ENCODE measurements at regions not wholly inside any gene's neighbourhood (a gene's known extent, or its start where the extent isn't known, plus 50 kb on each side); places are given as distances from the start of the nearest gene placed in this dataset.
"Not testable (repeated sequence)": the region's sequence is repeated elsewhere in the genome, so short reads cannot be mapped to it uniquely, and the experiment has no call there.

DNA sequence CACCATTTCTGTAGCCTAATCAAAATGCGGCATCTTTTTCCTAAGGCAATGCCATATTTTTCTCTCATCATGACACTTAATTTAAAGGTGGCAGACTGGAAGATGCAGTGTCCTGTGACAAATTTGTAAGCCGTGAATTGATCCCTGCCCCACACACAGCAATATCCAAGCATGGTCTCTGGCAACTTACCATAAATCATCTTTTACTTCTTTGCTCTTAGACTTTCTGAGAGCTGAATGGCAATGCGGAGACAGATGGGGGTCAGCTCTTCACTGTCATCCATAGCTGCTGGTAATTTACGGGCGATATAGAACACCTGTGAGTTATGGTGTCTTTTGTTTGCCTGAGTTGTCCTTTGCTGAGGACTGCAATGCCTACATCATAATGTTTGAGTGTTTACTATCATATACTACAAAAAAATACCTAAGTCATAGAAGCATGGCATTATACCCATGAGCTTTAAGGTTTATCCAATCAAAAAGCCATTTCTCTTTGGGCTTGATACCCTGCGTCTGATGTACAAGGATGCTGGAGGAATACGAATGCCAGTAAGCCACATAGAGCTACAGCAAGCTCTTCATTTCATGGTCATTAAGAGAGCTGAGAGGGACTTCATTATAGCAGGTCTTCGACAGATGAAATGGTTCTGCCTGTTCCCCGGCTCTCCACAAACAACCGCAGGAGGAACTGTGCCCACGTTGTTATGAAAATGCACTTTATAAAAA, 148.1 kb downstream of the TRIML1 start:
- no peak for DNase-seq (ENCODE audit: low spot score)

DNA sequence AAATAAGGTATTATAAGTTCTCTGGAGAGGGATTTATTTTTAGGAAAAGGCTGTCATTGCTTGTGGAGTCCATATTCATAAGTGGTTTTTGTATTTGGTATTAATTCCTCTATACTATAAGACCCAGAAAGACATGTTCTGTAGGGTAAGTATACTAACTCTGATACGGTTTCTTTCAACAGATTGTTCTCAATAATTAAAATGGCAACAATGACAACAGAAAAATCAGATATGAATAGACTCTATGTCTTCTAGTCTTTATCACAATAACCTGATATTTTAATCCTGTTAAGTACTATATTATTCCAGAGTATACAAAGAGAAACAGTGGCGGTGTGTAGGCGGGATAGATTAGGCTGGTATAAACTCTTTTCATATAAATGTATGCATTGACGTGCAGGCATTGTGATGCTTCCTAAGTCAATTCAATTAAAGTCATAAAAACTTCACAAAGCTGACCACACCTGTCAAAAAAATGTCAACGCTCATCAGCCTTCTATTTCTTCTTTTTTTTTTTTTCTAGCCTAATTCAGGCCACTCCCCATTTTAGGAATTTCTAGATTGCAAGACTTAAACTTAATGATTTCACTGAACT, 150.4 kb downstream of the TRIML1 start:
- DNase-seq (ENCODE audit: low spot score): no peak

DNA sequence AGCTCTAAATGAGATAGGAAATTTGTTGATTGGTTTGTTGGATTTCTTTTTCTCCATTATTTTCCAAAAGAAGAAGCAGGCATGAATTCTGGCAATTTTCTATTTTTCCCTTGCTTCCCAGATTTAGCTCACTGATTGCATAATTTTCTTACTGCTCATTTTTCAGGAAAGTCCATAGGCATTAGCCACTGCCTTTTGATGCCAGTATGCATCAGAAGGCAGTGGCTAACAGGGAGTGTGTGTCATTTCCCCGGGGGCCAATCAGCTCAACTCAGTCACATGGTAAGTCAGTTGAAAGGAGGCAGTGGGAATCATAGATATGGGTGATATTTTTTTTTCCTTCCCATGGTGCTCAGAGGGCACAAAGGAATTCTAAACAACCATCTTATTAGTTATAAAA, 156.7 kb downstream of the TRIML1 start:
- DNase-seq (ENCODE audit: low spot score): no peak

DNA sequence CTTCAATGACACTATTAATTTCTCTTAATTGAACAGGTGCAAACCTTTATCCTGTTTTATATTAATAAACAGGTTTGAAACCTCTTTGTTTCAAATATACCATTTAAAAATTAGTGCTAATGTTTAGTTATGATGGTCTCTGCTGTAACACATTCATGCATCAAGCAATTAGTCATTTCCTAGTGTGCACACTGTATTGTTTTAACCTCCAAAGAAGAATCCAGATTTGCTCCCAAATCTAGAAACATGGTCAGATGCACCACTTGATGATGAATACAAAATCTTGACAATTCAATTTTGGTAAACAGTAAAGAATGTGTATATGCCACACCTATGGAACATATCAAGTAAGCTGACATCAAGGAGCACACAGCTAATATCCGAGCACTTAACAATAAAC, 157.1 kb downstream of the TRIML1 start:
- no peak for DNase-seq (ENCODE audit: low spot score)

DNA sequence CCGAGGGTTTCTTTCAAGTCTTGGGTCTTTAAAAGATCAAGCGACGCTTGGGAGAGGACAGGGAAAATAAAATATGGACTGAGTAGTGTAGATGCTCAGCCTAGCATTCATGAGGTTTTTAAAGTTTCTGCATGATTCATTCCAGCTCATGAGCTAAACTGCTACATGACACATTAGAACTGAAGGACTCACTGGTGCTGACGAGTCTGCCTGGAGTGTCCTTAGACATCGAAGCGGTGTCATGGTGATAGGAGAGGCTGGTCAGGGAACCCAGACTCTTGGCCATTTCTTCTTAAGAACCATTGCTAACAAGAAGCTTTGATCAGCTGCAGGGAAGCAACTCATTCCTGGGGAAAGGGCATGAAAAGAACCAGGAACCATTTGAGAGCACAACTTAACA, 158.6 kb downstream of the TRIML1 start:
- DNase-seq (ENCODE audit: low spot score): no peak

DNA sequence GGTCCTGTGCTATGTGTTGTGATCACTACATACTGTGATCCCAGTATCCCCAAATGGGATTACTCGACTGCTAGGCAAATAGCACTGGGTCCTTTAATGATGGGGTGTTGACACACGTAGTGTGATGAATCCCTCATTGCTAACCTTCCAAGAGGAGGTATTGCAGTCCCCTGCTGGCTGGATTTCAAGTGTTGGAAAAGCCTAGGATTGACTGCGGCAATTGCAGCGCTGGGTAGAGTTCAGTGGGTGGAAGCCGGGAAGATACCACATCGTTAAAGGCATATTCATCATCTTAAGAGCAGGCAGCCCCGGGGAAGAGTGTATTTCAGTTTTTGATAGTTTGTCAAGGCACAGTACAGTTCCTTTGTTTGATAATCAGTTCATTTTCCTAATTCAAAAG, 159.9 kb downstream of the TRIML1 start:
- no peak for DNase-seq (ENCODE audit: low spot score)

DNA sequence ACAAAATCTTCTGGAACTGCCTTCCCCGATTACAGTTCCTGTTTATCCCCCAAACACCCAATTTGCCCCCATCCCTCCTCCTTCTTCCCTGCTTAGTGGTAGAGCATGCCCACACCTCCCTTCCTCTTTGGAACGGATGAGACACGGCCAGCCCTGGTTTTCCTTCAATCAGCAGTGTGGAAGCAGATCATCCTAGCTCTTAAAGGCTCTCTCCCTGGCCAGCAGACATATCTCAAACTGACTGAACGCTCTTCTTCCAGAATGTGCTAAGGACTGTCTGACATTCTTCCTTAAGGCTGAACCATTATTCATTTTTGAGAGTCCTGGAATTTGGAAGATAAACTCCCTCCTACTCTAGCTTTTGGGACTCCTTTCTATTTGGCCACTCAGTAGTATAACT, 161.1 kb downstream of the TRIML1 start:
- DNase-seq (ENCODE audit: low spot score): no peak

DNA sequence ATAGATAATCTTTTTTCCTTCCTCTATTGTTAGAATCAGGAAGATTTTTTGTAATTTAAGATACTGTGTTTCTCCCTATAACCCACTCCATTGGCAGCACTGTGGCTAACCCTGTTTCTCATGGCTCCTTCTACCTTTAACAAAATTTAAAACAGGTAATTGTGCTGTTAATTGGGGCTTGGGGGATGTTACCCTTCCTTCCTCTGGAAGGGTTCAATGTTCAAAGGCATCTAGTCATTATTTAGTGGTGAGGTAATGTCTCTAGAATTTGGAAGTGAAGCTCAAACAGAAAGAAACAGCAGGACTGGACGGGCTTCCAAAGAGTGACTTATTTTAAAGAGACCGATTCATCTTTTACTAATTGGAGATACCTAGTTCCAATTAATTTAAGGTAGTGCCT, 166.4 kb downstream of the TRIML1 start:
- DNase-seq (ENCODE audit: low spot score): no peak

DNA sequence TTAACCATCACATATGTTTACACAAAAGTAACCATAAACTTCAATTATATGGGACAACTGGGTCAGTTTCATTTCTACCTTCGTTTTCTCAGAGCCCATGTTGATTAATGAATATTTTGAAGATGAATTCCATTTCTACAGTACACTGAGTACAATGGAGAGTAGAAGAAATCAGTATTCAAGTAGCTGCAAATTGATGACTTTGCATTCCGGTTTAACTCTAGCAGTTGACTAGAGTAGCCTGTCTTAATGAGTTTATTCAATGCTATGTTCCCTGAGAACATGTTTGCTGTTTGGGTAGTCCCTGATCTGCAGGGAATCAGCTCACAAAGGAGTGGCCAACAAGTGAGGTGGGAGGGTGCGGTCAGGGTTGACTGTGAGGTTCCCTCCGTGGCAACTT, 168.3 kb downstream of the TRIML1 start:
- no peak for DNase-seq (ENCODE audit: low spot score)

DNA sequence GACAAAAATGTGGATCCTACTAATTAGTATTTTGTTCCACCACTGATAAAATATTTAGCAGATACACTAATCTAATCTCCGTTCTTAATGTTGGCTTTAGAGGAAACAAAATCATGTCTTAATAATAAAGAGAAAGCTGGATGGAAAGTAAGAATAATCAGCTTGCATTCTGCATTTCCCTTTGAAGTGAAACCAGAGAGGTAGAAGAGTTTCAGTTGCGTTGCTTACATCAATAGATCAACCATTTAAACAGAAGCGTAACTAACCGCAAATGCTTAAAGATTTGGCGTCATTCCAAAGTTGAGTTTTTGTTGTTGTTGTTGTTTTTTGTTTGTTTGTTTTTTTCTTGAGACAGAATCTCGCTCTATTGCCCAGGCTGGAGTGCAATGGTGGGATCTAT, 168.9 kb downstream of the TRIML1 start:
- no peak for DNase-seq (ENCODE audit: low spot score)

DNA sequence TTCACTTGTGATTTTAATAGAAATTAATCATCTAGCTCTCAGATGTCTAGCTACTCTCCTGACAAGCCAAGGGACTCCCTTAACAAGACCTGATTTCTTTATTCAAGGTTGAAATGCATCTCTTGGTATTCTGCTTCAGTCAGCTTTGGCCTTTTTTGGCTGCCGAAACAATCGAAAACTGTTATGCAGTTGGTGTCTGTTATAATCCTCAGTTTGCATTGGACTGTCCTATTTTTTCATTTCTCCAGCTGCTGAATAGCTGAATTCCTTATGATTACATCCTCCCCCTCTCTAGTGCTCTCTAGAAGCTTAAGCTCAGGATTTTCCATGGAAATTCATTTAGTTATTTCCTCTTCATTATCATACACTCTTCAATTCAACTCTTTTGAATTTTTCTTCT, 177.2 kb downstream of the TRIML1 start:
- no peak for DNase-seq (ENCODE audit: low spot score)

DNA sequence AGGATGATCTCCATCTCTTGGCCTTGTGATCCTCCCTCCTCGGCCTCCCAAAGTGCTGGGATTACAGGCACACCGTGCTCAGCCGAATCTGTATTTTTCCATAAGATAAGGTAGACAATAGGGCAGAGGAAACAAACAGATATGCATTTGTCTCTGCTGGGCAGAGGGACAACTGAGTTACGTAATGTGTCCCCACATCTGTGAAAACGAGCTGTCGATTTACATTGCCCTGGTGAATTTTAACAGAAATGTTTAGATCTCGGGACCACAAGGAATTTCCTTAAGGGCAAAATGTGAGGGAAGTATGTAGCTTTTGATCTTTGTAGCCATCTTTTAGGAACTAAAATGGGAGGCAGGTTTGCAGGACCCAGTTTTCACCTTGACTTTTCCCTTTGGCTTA, 189.7 kb downstream of the TRIML1 start:
- DNase-seq (ENCODE audit: low spot score): no peak

DNA sequence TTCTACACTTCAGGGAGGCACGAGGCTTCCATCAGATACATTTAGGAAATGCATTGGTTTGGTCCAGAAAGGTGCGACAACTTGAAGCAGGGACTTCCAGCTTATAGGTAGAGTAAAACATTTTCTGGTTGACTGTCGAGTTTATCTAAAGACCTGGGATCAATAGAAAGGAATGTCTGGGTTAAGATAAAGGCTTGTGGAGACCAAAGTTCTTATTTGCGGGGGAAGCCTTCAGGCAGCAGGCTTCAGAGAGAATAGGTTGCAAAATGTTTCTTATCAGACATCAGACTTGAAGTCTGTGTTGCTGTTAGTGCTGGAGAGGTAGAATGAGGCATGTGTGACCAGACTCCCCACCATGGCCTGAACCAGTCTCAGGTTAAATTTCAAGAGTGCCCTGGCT, 190.3 kb downstream of the TRIML1 start:
- no peak for DNase-seq (ENCODE audit: low spot score)

DNA sequence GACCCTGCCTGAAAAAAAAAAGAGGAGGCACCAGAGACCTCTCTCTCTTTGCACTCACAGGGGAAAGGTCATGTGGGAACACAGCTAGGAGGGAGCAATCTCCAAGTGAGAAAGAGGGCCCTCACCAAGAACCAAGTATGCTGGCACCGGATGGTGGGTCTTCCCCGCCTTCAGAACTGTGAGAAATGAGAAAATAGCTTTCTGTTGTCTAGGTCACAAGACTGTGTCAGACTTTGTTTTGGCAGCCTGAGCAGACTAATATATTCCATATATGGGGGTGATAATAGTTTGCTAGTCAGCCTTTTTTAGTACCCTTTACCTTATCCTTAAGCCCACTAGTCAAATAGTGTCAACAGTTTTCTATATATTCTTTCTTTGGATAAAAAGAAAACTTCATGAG, 193.0 kb downstream of the TRIML1 start:
- DNase-seq (ENCODE audit: low spot score): no peak

DNA sequence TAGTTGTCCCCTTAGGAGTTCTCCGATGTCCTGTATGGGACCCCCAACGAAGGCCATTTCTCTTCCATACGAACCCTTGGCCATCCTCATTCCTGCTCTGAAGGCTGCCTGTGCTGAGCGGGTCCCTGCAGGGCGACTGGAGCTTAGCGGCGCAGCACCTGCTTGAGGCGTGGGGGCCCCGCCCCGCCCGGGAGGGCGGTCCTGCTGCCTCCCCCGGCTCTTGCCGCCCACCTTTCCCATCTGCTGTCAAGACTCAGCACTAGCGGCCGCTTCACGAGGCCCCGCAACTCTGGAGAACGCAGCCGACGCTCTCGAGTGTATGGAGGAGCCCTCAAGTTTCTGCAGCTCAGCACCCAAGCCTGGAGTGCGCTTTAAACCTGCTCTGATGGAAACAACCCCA, 197.7 kb downstream of the TRIML1 start:
- DNase-seq (ENCODE audit: low spot score): no peak

DNA sequence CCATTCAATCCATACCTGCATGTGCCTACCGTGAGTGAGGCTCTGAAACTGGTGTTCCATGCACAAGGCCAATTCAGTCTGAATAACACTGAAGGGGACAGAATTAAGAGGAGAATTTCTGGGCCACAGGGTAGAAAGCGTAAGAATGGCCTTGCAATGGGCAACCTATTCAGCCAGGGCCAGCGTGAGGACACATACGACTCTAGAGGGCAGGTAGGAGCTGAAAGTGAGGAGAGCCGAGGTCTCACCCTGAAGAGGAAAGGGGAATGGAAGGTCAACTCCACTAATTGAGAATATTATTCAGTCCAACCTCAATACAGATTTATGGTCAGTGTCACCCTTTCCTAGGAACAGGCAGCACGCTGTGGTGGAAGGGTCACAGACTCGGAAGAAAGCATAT, 202.2 kb downstream of the TRIML1 start:
- DNase-seq (ENCODE audit: low spot score): no peak

DNA sequence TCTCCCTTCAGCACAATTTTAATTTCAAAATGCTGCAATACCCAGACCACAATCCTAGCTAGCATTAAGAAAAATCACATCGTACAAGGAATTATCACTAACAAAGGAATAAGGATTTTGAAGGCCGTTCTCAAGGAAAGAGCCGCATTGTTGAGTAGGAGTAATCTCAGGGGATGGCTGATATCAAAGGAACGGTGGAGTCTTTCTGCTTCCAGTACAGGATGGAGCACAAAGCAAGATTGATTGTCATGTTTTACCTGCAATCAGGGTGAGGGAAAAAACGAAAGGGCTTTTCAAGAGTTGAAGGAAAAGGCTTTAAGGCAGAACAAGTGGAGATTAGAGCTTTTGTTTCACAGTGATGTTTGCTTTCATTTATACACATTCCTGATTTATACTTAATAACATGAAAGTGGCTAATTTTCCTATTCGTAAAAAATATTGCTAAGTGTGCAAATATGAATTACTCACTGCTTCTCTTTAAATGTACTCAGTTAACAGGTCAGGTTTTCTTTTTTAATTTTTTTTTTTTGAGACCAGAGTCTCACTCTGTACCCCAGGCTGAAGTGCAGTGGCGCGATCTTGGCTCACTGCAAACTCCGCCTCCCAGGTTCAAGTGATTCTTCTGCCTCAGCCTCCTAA, 207.0 kb downstream of the TRIML1 start:
- DNase-seq (ENCODE audit: low spot score): no peak

DNA sequence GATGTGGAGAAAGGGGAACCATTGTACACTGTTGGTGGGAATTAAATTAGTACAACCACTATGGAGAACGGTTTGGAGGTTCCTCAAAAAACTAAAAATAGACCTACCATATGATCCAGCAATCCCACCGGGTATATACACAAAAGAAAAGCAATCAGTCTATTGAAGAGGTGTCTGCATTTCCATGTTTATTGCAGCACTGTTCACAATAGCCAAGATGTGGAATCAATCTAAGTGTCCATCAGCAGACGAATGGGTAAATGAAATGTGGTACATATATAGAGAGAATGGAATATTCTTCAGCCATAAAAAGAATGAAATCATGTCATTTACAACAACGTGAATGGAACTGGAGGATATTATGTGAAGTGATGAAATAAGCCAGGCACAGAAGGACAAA, 208.1 kb downstream of the TRIML1 start:
- no peak for DNase-seq (ENCODE audit: low spot score)

DNA sequence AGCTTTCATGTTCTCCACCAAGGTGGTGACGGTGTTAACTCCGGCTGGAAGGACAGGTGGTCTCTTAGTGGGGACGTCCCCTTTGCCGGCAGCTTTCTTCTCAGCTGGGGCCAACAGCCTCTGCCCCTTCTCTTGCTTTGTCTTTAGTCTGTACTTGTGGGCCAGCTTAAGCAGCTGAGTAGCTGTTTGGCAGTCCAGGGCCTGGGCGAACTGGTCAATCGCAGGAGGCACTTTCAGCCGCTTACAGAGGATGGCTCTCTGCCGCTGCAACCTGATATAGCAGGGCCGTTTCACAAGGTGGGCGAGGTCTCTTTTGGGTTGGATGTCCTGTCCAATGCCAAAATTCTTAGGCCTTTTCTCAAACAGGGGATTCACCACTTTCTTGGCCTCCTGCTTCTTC, 210.3 kb downstream of the TRIML1 start:
- DNase-seq (ENCODE audit: low spot score): not testable (repeated sequence)

DNA sequence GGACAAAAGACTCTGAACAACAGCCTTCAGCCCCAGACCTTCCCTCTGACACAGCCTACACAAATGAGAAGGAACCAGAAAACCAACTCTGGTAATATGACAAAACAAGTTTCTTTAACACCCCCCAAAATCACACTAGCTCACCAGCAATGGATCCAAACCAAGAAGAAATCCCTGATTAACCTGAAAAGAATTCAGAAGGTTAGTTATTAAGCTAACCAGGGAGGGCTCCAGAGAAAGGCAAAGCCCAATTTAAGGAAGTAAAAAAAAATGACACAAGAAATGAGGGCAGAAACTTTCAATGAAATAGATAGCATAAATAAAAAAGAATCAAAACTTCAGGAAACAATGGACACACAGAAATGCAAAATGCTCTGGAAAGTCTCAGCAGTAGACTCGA, 224.0 kb downstream of the TRIML1 start:
- DNase-seq (ENCODE audit: low spot score): no peak

DNA sequence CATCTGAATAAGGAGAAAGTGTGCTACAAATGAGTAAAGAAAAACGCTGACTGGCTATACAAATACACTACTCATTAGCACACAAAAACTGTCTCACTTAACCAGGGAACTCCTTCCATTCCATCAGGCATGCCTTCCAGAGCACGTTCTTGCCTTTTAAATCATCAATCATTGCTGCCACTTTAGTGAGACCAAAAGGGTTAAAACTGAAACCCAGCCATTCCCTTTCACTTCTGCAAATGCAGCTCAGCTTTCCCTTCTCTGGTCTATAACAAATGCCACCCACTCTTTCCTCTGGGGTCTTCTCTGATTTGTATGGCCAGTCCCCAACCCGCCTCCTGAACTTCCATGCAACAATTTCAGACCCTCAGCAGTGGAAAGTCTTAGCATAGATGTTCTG, 231.5 kb downstream of the TRIML1 start:
- DNase-seq (ENCODE audit: low spot score): no peak

DNA sequence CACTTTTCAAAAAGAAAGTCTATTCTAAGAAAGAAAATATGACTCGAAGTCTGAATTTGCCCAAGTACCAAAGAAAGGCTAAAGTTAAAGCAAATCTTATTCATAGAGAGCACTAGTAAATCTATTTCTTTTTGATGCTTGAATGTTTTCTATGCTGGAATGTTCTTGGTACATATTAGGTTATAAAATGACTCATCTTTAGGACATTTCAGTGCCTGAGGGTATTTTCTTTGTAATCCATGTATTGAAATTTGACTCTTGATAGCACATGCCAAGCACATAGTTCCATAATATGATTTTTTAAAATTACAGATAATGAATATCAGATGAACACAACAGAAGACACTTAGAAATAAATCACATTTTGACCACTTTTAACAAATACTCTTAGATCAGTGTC, 232.8 kb downstream of the TRIML1 start:
- DNase-seq (ENCODE audit: low spot score): no peak

DNA sequence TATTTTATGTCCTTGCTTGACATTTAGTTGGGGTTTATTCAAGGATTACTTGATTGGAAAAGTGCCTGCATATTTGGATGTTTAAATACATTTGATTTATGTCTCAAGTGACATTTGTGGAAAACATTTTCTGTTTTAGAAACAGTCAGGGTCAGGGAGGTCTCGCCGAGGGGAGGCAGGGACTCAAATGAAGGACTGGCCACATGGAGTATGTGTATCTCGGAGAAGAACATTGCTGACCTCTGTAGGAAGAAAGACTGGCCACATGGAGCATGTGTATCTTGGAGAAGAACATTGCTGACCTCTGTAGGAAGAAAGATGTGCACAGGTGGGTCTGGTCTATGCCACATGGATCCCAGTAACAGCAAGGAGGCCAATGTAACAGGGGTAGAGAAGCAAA, 233.6 kb downstream of the TRIML1 start:
- no peak for DNase-seq (ENCODE audit: low spot score)

DNA sequence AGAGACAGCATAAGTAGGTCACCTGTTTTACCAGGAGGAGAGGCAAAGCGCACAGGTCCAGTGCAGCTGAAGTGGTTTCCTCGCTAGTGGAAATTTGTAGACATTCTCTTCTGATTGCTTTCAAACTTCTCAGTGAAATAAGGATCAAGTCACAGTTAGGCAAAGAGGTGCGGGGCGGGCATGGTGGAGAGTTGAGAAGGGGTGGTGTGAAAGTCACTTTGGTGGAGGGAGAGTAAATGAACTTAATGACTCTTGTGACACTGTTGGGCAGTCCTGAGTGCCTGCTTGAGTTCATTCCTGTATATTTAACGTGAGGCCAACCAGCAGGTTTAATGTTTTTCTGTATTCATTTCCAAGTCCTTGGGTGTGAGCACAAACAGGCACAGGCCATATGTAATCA, 235.6 kb downstream of the TRIML1 start:
- no peak for DNase-seq (ENCODE audit: low spot score)
